IPS-15b (cell line): ENCODE measurements at regions not wholly inside any gene's neighbourhood (a gene's known extent, or its start where the extent isn't known, plus 50 kb on each side); places are given as distances from the start of the nearest gene placed in this dataset.

Source experiments
- H3K27me3 ChIP-seq: one replicate; pipeline ENCODE4 v1.6.1; 2013; ENCODE audit warnings: low read length; ENCODE audit not compliant: control insufficient read depth, insufficient read depth
- H3K36me3 ChIP-seq: one replicate; pipeline ENCODE4 v1.6.1; 2013; ENCODE audit warnings: low read length; ENCODE audit not compliant: control insufficient read depth, insufficient read depth
- H3K4me1 ChIP-seq: one replicate; pipeline ENCODE4 v1.6.1; 2013; ENCODE audit warnings: mild to moderate bottlenecking, low read length; ENCODE audit not compliant: control insufficient read depth, insufficient read depth
- H3K4me3 ChIP-seq: one replicate; pipeline ENCODE4 v1.5.1; 2013; ENCODE audit warnings: low read depth, low read length
- H3K9ac ChIP-seq: one replicate; pipeline ENCODE4 v1.6.1; 2013; ENCODE audit warnings: low read depth, mild to moderate bottlenecking, low read length
- H3K9me3 ChIP-seq: one replicate; pipeline ENCODE4 v1.6.1; 2013; ENCODE audit warnings: mild to moderate bottlenecking, low read length; ENCODE audit not compliant: control insufficient read depth, insufficient read depth

DNA sequence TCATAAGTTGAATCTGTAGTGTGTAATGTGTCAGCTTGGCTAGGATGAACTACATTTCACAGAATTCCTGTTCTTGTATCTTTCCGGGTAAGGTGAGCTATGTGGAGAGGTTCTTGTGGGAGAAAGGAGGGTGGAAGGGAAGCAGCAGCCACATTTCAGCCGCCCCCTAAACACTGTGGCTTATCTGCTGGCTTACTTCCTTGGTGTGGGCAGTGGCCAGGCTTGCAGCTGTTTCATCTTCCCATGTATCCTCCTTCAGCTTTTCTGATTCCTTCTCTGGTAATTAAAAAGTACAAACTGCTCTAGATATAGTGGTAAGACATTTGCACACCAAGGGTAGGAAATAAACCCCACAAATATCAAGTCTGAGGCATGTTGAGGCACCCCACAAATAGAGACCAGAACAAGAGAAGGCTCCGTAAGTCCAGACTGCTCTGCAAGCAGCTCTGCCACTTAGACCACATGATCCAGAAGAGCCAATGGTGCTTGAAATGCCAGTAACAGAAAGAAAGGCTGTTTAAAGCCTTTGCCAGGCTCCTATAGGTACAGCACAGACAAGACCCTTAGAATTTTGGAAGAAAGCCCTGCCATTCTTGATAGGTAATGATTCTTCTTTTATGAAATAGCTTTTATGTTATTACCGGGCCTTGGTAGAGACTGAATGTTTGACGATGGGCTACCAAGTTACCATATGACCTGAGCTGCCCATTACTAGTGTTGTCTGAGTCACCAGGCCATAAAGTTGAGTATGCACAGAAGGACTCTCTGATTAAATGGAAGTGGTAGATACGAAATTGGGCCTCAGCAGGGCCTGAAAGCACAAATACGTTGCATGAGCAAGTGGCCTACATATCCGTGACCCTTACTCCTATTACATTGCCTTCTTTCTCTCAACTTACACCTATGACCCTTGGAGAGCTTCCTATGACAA, 215.0 kb upstream of the SGK1 start:
- no peak overlapping the region for H3K9ac ChIP-seq
- H3K4me1 ChIP-seq = no peaks in the 10 kb centered on the region
- H3K27me3 ChIP-seq = no peaks in the 10 kb centered on the region
- H3K36me3 ChIP-seq = no peaks in the 10 kb centered on the region
- no peak overlapping the region for H3K4me3 ChIP-seq
- H3K9me3 ChIP-seq = no peaks in the 10 kb centered on the region

DNA sequence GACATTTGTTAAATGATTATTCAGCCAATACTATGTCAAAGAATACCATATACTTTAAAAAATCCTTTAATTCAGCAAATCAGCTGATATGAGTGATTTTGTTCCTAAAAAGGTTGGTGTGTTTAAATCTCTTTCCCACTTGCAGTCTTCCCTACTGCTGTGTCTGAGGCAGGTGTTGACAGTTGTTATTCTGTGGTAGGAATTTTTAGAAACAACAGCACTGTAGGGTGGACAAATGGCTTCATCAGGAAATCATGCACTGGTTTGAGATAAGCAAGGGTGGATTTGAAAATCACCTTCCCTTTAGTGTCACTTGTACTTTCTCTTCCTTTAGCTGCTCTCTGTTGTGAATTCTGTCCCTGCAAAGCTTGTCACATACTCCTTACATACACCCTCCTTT, 213.7 kb upstream of the SGK1 start:
- H3K9me3 ChIP-seq = no peaks in the 10 kb centered on the region
- H3K27me3 ChIP-seq = no peaks in the 10 kb centered on the region
- no peaks in the 10 kb centered on the region for H3K4me1 ChIP-seq
- no peaks in the 10 kb centered on the region for H3K36me3 ChIP-seq
- H3K4me3 ChIP-seq = no peak overlapping the region
- no peak overlapping the region for H3K9ac ChIP-seq

DNA sequence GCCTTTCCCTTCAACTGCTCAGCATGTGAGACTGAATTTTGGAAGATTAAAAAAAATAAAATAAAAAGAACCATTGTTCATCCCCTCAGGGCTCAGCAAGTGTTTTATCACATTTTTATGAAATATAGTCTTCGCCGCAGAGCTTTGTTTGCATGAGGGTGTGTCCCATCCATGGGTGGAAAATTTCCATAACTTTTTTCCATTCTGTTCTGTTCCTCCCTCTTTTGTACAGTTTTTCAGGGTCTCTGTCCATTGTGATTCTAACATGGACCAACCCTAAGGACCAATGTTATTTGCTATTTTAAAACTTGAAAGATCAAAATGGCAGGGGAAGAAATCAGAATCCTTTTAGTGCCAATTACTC, 213.3 kb upstream of the SGK1 start:
- H3K9ac ChIP-seq = no peak overlapping the region
- H3K9me3 ChIP-seq = no peaks in the 10 kb centered on the region
- no peaks in the 10 kb centered on the region for H3K27me3 ChIP-seq
- H3K36me3 ChIP-seq = no peaks in the 10 kb centered on the region
- H3K4me1 ChIP-seq = no peaks in the 10 kb centered on the region
- H3K4me3 ChIP-seq = no peak overlapping the region

DNA sequence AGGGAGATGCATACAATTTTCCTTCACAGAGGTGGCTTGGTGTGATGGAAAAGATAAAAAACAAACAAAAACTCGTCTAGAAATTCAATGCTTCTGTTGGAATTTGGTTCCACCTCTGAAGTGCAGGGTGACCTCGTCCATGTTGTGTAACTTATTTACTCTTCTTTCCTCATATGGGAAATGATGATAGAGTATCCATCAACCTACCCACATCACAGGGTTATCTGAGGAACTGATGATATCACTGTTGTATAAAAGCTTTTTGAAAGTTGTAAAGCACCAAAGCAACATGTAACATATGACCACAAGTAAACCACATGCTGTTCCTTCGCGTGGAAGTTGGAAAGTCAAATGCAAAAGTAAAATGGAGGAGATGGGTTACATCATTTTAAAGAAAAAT, 212.0 kb upstream of the SGK1 start:
- Histone ChIP-seq H3K9me3 (no peaks in the 10 kb centered on the region), H3K9ac (no peak overlapping the region)

DNA sequence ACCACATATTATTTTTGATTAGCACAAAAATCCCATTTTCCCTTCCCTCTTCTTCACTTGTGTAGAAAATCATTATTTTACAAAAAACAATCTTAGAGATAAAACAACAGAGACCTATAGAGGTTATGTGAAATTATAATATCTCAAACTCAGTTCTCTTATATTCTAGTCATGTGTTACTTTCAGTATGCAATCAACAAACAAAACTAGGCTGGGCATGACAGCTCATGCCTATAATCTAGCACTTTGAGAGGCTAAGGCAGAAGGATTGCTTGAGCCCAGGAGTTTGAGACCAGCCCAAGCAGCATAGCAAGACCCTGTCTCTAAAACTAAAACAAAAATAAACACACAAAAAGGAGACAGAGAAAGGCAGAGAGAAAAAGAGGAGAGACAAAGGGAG, 211.4 kb upstream of the SGK1 start:
- H3K36me3 ChIP-seq = no peaks in the 10 kb centered on the region
- H3K4me1 ChIP-seq = no peaks in the 10 kb centered on the region
- no peak overlapping the region for H3K9ac ChIP-seq
- H3K4me3 ChIP-seq = no peak overlapping the region
- no peaks in the 10 kb centered on the region for H3K27me3 ChIP-seq
- H3K9me3 ChIP-seq = no peaks in the 10 kb centered on the region

More for the DNA sequence above, 212.0 kb upstream of the SGK1 start:
- Histone ChIP-seq H3K4me3 (no peak overlapping the region), H3K36me3 (no peaks in the 10 kb centered on the region), H3K27me3 (no peaks in the 10 kb centered on the region), H3K4me1 (no peaks in the 10 kb centered on the region)

DNA sequence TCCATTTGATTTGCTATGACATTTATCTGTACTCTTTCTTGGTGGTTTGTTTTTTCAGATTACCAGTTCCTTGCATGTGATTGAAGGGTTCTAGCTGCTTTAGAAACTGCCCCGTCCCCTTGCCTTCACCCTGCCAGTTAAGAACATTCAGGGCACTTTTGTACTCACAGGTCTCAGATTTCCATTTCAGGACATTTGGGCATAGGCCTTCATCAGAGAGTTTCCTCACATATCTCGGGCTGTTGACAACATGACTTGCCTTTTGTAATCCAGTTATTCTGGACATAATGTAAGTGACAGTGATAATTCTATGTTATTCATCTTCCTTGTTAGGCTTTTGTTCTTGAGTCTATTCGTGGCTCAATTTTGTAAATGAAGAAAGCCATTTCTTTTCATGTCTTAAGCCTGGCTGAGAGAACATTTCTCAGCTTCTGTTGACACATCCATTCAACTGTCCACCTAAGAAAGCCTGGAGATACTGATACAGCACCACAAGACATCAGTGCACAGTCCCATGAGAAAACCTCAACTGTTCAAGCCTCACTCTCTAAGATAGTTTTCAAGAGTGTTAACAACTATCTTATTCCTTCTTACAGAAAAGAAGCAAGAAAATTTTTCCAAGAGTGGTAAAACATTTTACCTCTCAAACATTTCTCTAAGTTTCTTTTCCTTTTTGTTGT, 209.3 kb upstream of the SGK1 start:
- no peaks in the 10 kb centered on the region for H3K27me3 ChIP-seq
- no peak overlapping the region for H3K4me3 ChIP-seq
- no peaks in the 10 kb centered on the region for H3K9me3 ChIP-seq
- H3K4me1 ChIP-seq = no peaks in the 10 kb centered on the region
- H3K36me3 ChIP-seq = no peaks in the 10 kb centered on the region
- no peak overlapping the region for H3K9ac ChIP-seq

DNA sequence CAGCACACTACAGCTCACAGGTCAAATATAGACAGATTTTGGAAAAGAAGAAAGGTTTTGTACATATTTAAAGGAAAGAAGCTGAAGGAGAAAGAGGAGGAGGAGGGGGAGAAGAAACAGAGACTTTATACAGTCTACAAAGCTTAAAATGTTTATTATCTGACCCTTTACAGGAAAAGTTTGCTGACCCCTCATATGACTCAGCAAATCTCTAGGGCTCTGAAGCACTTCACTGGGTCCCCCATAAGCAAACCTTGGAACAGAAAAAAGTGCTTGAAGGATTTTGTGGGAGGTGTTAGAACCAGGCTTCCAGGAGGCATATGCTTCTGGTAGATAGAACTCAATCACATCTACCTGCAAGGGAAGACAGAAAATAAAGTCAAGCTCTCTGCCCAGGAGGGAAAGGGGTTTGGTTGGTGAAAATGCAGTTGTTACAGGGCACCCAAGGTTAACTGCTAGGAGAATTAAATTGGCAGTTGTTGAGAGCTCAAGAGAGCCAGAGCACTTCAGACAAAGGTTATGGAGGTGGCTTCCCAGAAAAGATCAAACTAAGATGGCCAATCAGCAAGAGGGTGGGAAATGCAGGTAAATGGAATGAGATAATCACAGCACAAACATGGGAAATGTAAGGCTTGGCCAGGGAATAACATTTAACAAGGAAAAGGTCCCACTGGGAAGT, 207.4 kb upstream of the SGK1 start:
- Histone ChIP-seq H3K9ac (no peak overlapping the region), H3K4me1 (no peaks in the 10 kb centered on the region), H3K9me3 (no peaks in the 10 kb centered on the region), H3K4me3 (no peak overlapping the region), H3K36me3 (no peaks in the 10 kb centered on the region), H3K27me3 (no peaks in the 10 kb centered on the region)

DNA sequence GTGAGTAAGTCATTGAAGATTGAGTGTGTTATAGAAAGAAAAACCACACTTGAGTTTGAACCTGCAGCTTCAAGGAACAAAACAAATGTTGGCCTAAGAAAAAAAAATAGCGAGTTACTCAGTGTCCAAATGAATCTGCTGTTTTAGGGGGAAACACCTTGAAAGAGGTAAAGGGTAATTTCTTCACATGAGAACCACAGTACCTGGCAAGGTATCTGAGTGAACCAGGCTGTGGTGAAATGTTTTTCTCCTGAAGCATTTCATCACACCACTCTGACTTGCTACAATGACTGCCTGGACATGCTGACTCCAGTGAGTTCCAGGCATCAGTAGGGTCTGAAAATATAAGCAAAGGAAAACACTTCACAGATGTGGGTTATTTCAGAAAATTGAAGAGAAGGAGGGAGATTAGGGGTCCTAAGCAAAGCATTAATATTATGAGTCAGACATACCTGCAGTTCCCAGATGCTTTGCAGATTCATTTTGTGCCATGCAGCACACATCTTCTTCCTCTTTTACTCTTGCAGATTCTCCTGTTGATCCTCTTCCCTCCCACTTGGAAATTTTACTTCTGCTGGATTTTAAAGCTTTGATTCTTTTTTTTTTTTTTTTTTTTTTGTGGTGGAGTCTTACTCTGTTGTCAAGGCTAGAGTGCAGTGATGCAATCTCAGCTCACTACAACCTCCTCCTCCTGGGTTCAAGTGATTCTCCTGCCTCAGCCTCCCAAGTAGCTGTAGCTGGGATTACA, 206.2 kb upstream of the SGK1 start:
- Histone ChIP-seq H3K4me3 (no peak overlapping the region), H3K27me3 (no peaks in the 10 kb centered on the region), H3K4me1 (no peaks in the 10 kb centered on the region), H3K9me3 (no peaks in the 10 kb centered on the region), H3K36me3 (no peaks in the 10 kb centered on the region), H3K9ac (no peak overlapping the region)

DNA sequence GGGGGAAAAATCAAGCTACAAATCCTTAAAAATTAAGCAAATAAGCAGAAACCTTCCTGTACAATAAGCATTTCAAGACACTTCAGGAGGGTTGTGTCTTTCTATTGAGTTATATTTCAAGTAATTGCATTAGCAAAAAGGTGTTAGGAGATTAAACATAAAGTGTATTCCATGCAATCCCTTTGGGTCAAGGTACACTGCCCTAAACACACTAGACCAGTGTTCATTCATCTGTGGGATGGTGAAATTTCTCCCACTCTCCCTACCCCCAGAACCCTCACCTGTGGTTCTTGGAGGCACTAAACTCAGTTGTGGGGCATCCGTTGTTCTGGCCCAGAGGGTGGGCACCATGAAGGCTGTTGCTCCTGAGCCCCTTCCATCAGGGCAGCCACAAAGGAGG, 205.1 kb upstream of the SGK1 start:
- Histone ChIP-seq H3K9me3 (no peaks in the 10 kb centered on the region), H3K9ac (no peak overlapping the region), H3K4me1 (no peaks in the 10 kb centered on the region), H3K4me3 (no peak overlapping the region), H3K36me3 (no peaks in the 10 kb centered on the region), H3K27me3 (no peaks in the 10 kb centered on the region)

DNA sequence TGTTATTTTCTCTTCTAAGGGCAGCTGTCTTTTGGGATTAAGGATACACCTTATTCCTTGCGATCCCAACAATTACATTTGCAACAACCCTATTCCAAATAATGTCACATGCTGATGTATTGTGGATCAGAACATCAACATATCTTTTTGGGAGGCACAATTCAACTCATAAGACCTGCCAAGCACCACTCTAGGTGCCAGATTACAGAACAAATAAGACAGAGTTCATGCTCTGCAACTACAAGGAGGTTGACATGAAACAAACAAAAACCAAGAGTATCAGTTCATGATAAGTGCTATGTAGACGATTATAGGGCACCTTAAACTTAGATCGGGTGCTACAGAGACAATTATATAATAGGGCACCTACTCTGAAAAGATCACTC, 203.2 kb upstream of the SGK1 start:
- Histone ChIP-seq H3K4me3 (no peak overlapping the region), H3K4me1 (no peaks in the 10 kb centered on the region), H3K36me3 (no peaks in the 10 kb centered on the region), H3K9me3 (no peaks in the 10 kb centered on the region), H3K9ac (no peak overlapping the region), H3K27me3 (no peaks in the 10 kb centered on the region)
